ENCODE measurements at regions not wholly inside any gene's neighbourhood (a gene's known extent, or its start where the extent isn't known, plus 50 kb on each side); places are given as distances from the start of the nearest gene placed in this dataset.

DNA sequence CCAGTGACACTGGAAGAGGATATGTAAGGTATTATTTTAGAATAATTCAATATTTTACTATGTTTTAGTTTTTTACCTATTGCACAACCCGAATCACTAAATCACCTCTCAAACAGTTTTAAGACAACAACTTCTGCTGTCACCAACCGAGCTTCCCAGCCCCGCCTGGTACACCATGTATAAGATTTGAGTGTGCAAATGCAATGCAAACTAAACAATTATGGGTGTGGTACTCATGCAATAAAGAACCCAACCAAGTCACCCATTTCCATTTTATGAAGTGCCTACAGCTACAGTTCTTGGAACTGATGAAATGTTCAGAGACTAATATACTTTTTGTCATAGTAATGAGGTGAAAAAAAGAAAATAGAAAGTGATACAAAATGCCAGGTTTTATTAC is 256.2 kb downstream of the TAFA4 start:
- no peak overlapping the region for H3K27ac ChIP-seq (ENCODE audit: low read depth, low read length, poor library complexity, severe bottlenecking)
- H3K27me3 ChIP-seq (replicated peaks; ENCODE audit: insufficient read depth, low read depth, low read length, poor library complexity), result no peaks in the 10 kb centered on the region
- POLR2A ChIA-PET (ENCODE audit: low non-redundant PET), result no interaction called here

GRCh38 chr3:68667346-68667745 is 265.0 kb downstream of the TAFA4 start:
- H3K36me3 ChIP-seq (ENCODE audit: insufficient read depth, low read length, poor library complexity, severe bottlenecking), result no peaks in the 10 kb centered on the region
- H3K9me3 ChIP-seq (ENCODE audit: low read depth, low read length, poor library complexity, severe bottlenecking), result no peaks in the 10 kb centered on the region
- ChIA-PET CTCF (no interaction called here), POLR2A (ENCODE audit: low non-redundant PET) (no interaction called here)
- no peak for DNase-seq (ENCODE audit: low spot score)
- H3K27me3 ChIP-seq (replicated peaks; ENCODE audit: insufficient read depth, low read depth, low read length, poor library complexity), result no peaks in the 10 kb centered on the region
- no TSS peak for BruUV-seq (replicated peaks)
- no peak overlapping the region for H3K27ac ChIP-seq (ENCODE audit: low read depth, low read length, poor library complexity, severe bottlenecking)
- no peak overlapping the region for H3K4me3 ChIP-seq (ENCODE audit: low read depth, low read length, poor library complexity, severe bottlenecking)
- H3K4me1 ChIP-seq (ENCODE audit: insufficient read depth, low read length, poor library complexity, severe bottlenecking), result no peaks in the 10 kb centered on the region
- intact Hi-C loops (cut with micrococcal nuclease; ENCODE audit: unreplicated experiment), result no loop called here
- TF ChIP-seq CTCF (conservative IDR thresholded peaks at IDR 0.05; ENCODE audit: low read depth, low read length), result no peak
- no peak for TF ChIP-seq EZH2 (IDR thresholded peaks at IDR 0.05; ENCODE audit: borderline replicate concordance, low read depth, low read length, poor library complexity, severe bottlenecking)

More for the DNA sequence above, 256.2 kb downstream of the TAFA4 start:
- intact Hi-C loops (cut with micrococcal nuclease; ENCODE audit: unreplicated experiment), result no loop called here
- no peak overlapping the region for H3K4me3 ChIP-seq (ENCODE audit: low read depth, low read length, poor library complexity, severe bottlenecking)
- H3K9me3 ChIP-seq (ENCODE audit: low read depth, low read length, poor library complexity, severe bottlenecking), result no peaks in the 10 kb centered on the region
- H3K4me1 ChIP-seq (ENCODE audit: insufficient read depth, low read length, poor library complexity, severe bottlenecking), result no peaks in the 10 kb centered on the region
- CTCF ChIA-PET, result no interaction called here
- H3K36me3 ChIP-seq (ENCODE audit: insufficient read depth, low read length, poor library complexity, severe bottlenecking), result no peaks in the 10 kb centered on the region
- no TSS peak for BruUV-seq (replicated peaks)
- DNase-seq (ENCODE audit: low spot score), result no peak
- no peak for TF ChIP-seq EZH2 (IDR thresholded peaks at IDR 0.05; ENCODE audit: borderline replicate concordance, low read depth, low read length, poor library complexity, severe bottlenecking)

DNA sequence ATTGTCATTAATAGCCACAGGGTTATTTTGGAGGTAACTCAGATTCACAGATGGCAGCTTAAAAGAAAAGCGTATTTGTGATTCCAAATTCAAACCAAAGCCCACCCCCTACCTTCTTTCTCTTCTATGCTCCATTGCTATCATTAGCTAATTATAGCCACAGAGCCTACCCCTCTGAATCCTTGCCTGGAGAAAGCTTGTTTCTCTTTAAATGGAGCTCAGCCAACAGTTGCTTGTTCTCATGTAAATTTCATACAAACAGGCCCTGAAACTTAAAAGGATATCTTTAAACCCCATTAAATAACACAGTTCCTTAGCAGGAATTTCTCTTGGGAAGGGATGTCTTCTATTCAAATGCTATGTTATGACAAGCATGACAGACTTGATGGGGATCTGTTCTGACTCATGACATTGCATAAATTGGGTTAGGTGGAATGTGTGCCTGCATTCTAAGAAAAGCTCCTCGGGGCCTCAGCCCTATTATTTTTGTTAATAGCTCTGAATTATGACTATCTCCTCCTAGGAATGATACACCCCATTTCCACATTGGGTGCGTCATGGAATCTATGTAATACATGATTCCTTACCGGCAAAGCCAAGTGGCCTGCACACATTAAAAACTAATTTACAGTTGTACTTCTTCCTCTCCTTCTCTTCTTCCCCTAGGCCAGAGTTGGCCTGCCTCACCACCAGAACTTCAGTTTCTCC is 265.8 kb downstream of the TAFA4 start:
- H3K4me3 ChIP-seq (ENCODE audit: low read depth, low read length, poor library complexity, severe bottlenecking), result no peak overlapping the region
- CTCF ChIA-PET, result no interaction called here
- H3K9me3 ChIP-seq (ENCODE audit: low read depth, low read length, poor library complexity, severe bottlenecking), result no peaks in the 10 kb centered on the region
- no peak overlapping the region for H3K27ac ChIP-seq (ENCODE audit: low read depth, low read length, poor library complexity, severe bottlenecking)
- POLR2A ChIA-PET (ENCODE audit: low non-redundant PET), result no interaction called here
- TF ChIP-seq EZH2 (IDR thresholded peaks at IDR 0.05; ENCODE audit: borderline replicate concordance, low read depth, low read length, poor library complexity, severe bottlenecking), result no peak
- no peak for TF ChIP-seq CTCF (conservative IDR thresholded peaks at IDR 0.05; ENCODE audit: low read depth, low read length)
- H3K27me3 ChIP-seq (replicated peaks; ENCODE audit: insufficient read depth, low read depth, low read length, poor library complexity), result no peaks in the 10 kb centered on the region
- no peaks in the 10 kb centered on the region for H3K4me1 ChIP-seq (ENCODE audit: insufficient read depth, low read length, poor library complexity, severe bottlenecking)
- intact Hi-C loops (cut with micrococcal nuclease; ENCODE audit: unreplicated experiment), result no loop called here
- no peaks in the 10 kb centered on the region for H3K36me3 ChIP-seq (ENCODE audit: insufficient read depth, low read length, poor library complexity, severe bottlenecking)
- BruUV-seq (replicated peaks), result no TSS peak
- DNase-seq (ENCODE audit: low spot score), result no peak

DNA sequence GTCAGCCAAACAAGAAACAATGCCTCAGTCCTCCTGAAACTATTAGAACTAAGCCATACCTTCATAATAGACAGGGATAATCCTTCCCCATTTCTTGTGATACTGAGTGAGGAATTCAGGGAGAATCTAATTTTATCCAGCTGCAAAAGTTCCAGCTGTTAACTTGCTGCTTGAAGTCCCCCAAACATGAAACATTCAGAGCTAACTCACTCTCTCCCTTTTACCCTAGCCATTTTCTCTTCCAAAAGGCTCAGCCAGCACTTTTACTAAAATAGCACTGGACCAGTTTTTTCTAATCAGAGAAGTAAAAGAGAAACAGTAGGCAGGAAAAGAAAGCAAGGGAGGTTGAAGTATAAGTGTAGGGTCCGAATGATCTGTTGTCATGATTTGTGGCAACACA is 268.1 kb downstream of the TAFA4 start:
- no peak for TF ChIP-seq CTCF (conservative IDR thresholded peaks at IDR 0.05; ENCODE audit: low read depth, low read length)
- TF ChIP-seq EZH2 (IDR thresholded peaks at IDR 0.05; ENCODE audit: borderline replicate concordance, low read depth, low read length, poor library complexity, severe bottlenecking), result no peak
- no peak overlapping the region for H3K4me3 ChIP-seq (ENCODE audit: low read depth, low read length, poor library complexity, severe bottlenecking)
- no peak overlapping the region for H3K27ac ChIP-seq (ENCODE audit: low read depth, low read length, poor library complexity, severe bottlenecking)
- CTCF ChIA-PET, result no interaction called here
- no peaks in the 10 kb centered on the region for H3K36me3 ChIP-seq (ENCODE audit: insufficient read depth, low read length, poor library complexity, severe bottlenecking)
- POLR2A ChIA-PET (ENCODE audit: low non-redundant PET), result no interaction called here
- intact Hi-C loops (cut with micrococcal nuclease; ENCODE audit: unreplicated experiment), result no loop called here
- no peaks in the 10 kb centered on the region for H3K4me1 ChIP-seq (ENCODE audit: insufficient read depth, low read length, poor library complexity, severe bottlenecking)
- BruUV-seq (replicated peaks), result no TSS peak
- no peaks in the 10 kb centered on the region for H3K9me3 ChIP-seq (ENCODE audit: low read depth, low read length, poor library complexity, severe bottlenecking)
- H3K27me3 ChIP-seq (replicated peaks; ENCODE audit: insufficient read depth, low read depth, low read length, poor library complexity), result no peaks in the 10 kb centered on the region
- no peak for DNase-seq (ENCODE audit: low spot score)
